HepG2 (cell line): ENCODE measurements at regions not wholly inside any gene's neighbourhood (a gene's known extent, or its start where the extent isn't known, plus 50 kb on each side); places are given as distances from the start of the nearest gene placed in this dataset.

Experiments
- ATAC-seq: fragments of 200-7000 bp; cut with Tn5 transposase; 3 replicates; pipeline ENCODE4 v1.9.1; 2020; ENCODE audit warnings: mild to moderate bottlenecking, moderate library complexity
- BruUV-seq: library from RNA; stranded (reverse); fragments of 400-500 nt; replicated peaks from 2 replicates; lab custom pipeline; 2021; lab: Mats Ljungman, UMichigan
- CTCF ChIA-PET: fragments of 300-600 bp; formaldehyde crosslinking; extraction: SDS; loops from one replicate; lab custom pipeline; 2021; ENCODE audit warnings: low total read pairs, inconsistent platforms, low intra/inter-chr PET ratio; lab: Yijun Ruan, JAX
- POLR2A ChIA-PET: fragments of 350-600 bp; sonication (Branson Sonifier 250); formaldehyde crosslinking; loops from one replicate; lab custom pipeline; 2020; ENCODE audit warnings: antibody characterized with exemption, inconsistent platforms; lab: Yijun Ruan, JAX
- DNase-seq: peaks from one replicate; pipeline ENCODE4 v3.0.0-alpha.2; 2015; ENCODE audit warnings: low spot score
- FAIRE-seq: peaks from 3 replicates; lab custom pipeline; 2011; peaks lifted over from hg19 to GRCh38; lab: Jason Lieb, UNC
- H2AFZ ChIP-seq: one replicate; pipeline ENCODE4 v1.6.1; 2011; ENCODE audit warnings: low read length, inconsistent platforms
- H3K27ac ChIP-seq: fragments of 300-600 bp; 3 replicates; pipeline ENCODE4 v1.8.0; 2011; ENCODE audit warnings: mixed run types, mild to moderate bottlenecking, mixed read lengths, low read length, inconsistent platforms; ENCODE audit not compliant: insufficient read depth; ENCODE audit errors: extremely low read length
- H3K27me3 ChIP-seq, 2 experiments: fragments of 200-600 bp in 1 of 2; 2 replicates in 1 of 2; 3 replicates in 1 of 2; pipeline versions ENCODE4 v1.6.0 to v1.8.0; 2011; ENCODE audit warnings: low read length in 2 of 2, mild to moderate bottlenecking in 2 of 2, moderate library complexity in 2 of 2, inconsistent platforms in 1 of 2; ENCODE audit not compliant: insufficient read depth in 2 of 2, control insufficient read depth in 1 of 2
- H3K36me3 ChIP-seq, 2 experiments: fragments of 200-600 bp in 1 of 2; replicated peaks in 1 of 2; 2 replicates in 1 of 2; 3 replicates in 1 of 2; pipeline versions ENCODE4 v1.5.1 to v1.8.0; 2011; ENCODE audit warnings: low read length in 2 of 2, inconsistent platforms in 1 of 2; ENCODE audit not compliant: insufficient read depth in 2 of 2, control insufficient read depth in 1 of 2
- H3K4me1 ChIP-seq: 2 replicates; pipeline ENCODE4 v1.5.1; 2012; ENCODE audit warnings: low read length, inconsistent platforms; ENCODE audit not compliant: insufficient read depth
- H3K4me2 ChIP-seq: 2 replicates; pipeline ENCODE4 v1.6.0; 2011; ENCODE audit warnings: low read depth, low read length, inconsistent platforms
- H3K4me3 ChIP-seq, 3 experiments: fragments of 200-600 bp in 1 of 3; sonication (generic), shearing (Covaris generic) in 1 of 3; replicated peaks in 1 of 3; 2 replicates each; pipeline ENCODE4 v1.5.1; 2011 to 2016; ENCODE audit warnings: low read length in 3 of 3, inconsistent platforms in 2 of 3, low read depth in 2 of 3, mild to moderate bottlenecking in 2 of 3, control low read depth in 1 of 3, mixed read lengths in 1 of 3; ENCODE audit not compliant: insufficient read depth in 1 of 3
- H3K79me2 ChIP-seq: one replicate; pipeline ENCODE4 v1.6.1; 2011; ENCODE audit warnings: low read length, inconsistent platforms; ENCODE audit not compliant: insufficient read depth
- H3K9ac ChIP-seq: 2 replicates; pipeline ENCODE4 v1.6.0; 2011; ENCODE audit warnings: mild to moderate bottlenecking, low read depth, low read length, inconsistent platforms; ENCODE audit not compliant: insufficient read depth
- H3K9me3 ChIP-seq: 2 replicates; pipeline ENCODE4 v1.5.1; 2012; ENCODE audit warnings: mild to moderate bottlenecking, low read length
- H4K20me1 ChIP-seq: 2 replicates; pipeline ENCODE4 v1.6.0; 2011; ENCODE audit warnings: inconsistent platforms, mild to moderate bottlenecking, low read length, moderate library complexity; ENCODE audit not compliant: insufficient read depth
- CBX1 ChIP-seq: IDR thresholded peaks from one replicate; pipeline ENCODE4 v1.6.1; 2016; ENCODE audit warnings: antibody characterized with exemption, low read depth
- REL ChIP-seq: sonication (generic); formaldehyde crosslinking; conservative IDR thresholded peaks from 2 replicates; pipeline ENCODE4 v1.8.0; 2022; ENCODE audit warnings: mild to moderate bottlenecking, missing genetic modification reagents, moderate library complexity
- SMYD3 ChIP-seq: sonication (generic); formaldehyde crosslinking; IDR thresholded peaks from 2 replicates; pipeline ENCODE4 v1.8.1; 2023; ENCODE audit warnings: mild to moderate bottlenecking, missing genetic modification reagents
- SOX5 ChIP-seq: IDR thresholded peaks from 2 replicates; pipeline ENCODE4 v1.6.1; 2016; ENCODE audit warnings: borderline replicate concordance
- ZNF274 ChIP-seq: sonication (generic); formaldehyde crosslinking; IDR thresholded peaks from 2 replicates; pipeline ENCODE4 v1.5.1; 2020; ENCODE audit warnings: mild to moderate bottlenecking, missing genetic modification reagents
- ZNF343 ChIP-seq: sonication (generic); formaldehyde crosslinking; IDR thresholded peaks from 2 replicates; pipeline ENCODE4 v1.4.0; 2020; ENCODE audit warnings: mild to moderate bottlenecking, missing genetic modification reagents
- ZNF547 ChIP-seq: sonication (generic); formaldehyde crosslinking; IDR thresholded peaks from 2 replicates; pipeline ENCODE4 v1.5.1; 2020; ENCODE audit warnings: mild to moderate bottlenecking, missing genetic modification reagents
- ZNF883 ChIP-seq: sonication (generic); formaldehyde crosslinking; IDR thresholded peaks from 2 replicates; pipeline ENCODE4 v1.5.1; 2020; ENCODE audit warnings: mild to moderate bottlenecking, missing genetic modification reagents; ENCODE audit errors: not compliant biosample characterization
- WGBS: methylation state at CpG from one replicate; pipeline ENCODE4 v1.1.6; 2017; ENCODE audit warnings: low lambda C conversion rate; 5-methylcytosine and 5-hydroxymethylcytosine counted together
- in situ Hi-C: cut with HindIII; loops from 2 replicates; pipeline ENCODE4 v1.10.0; 2017; ENCODE audit warnings: low pct_unique_long_range_greater_than_20kb; ENCODE audit not compliant: extremely low pct_ligation_motif_present
- intact Hi-C: fragments of 100-400 bp; cut with micrococcal nuclease; formaldehyde crosslinking; loops from one replicate; pipeline ENCODE4 v1.10.0; 2022; ENCODE audit not compliant: unreplicated experiment
- TF ChIP-seq, protein P1 (sequence below): sonication (generic); formaldehyde crosslinking; IDR thresholded peaks from 2 replicates; pipeline ENCODE4 v1.5.1; 2020; ENCODE audit warnings: mild to moderate bottlenecking, missing genetic modification reagents, borderline replicate concordance
- TF ChIP-seq, protein P2 (sequence below): sonication (generic); formaldehyde crosslinking; IDR thresholded peaks from 2 replicates; pipeline ENCODE4 v1.4.0; 2020; ENCODE audit warnings: missing genetic modification reagents, mild to moderate bottlenecking, borderline replicate concordance
- TF ChIP-seq, protein P3 (sequence below): sonication (generic); formaldehyde crosslinking; IDR thresholded peaks from 2 replicates; pipeline ENCODE4 v1.9.0; 2021; ENCODE audit warnings: mild to moderate bottlenecking, missing genetic modification reagents
- TF ChIP-seq, protein P4 (sequence below): sonication (generic); formaldehyde crosslinking; IDR thresholded peaks from 2 replicates; pipeline ENCODE4 v1.4.0; 2020; ENCODE audit warnings: missing genetic modification reagents

DNA sequence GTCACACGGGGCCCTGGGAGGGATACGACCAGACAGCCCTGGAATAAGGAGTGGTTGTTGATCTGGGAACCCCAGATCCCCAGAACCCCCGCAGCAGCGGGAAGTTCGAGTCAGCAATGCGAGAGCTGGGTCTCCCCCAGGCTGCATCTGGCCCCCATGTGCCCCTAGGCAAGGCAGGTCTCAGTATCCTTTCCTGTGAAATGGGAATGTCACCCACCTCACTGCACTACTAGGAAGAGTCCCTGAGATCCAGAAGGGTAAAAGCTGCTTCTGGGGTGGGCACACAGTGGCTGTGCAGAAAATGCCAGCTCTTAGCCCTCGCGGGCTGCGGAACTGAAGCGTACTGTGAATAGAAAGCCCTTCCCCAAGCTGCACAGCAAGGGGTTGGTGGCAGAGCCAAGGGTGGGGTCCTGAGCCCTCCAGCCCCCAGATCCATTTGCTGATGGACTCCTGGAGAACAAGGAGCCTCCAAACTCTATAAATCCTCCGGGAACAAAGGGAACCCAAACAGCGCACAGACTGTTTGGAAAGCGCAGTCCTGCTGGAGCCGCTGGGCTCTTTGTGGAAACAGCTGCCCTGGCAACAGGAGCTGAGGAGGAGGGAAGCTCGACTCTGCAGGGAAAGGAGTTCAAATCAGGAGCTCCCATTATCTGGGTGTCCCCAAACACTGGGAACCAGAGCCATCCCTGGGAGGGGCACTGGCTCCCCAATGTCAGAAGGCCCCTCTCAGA lies 68.2 kb upstream of the SHISAL1 start:
- peaks cover 13% of the 10 kb centered on the region for H3K4me1 ChIP-seq
- BruUV-seq: no TSS peak
- intact Hi-C loops: no loop called here
- H4K20me1 ChIP-seq: no peaks in the 10 kb centered on the region
- CTCF ChIA-PET: no interaction called here
- in situ Hi-C loops: no loop called here
- no peak overlapping the region for H3K9ac ChIP-seq
- no peaks in the 10 kb centered on the region for H3K79me2 ChIP-seq
- H3K9me3 ChIP-seq: no peaks in the 10 kb centered on the region
- FAIRE-seq (no peak), ATAC-seq (no peak), DNase-seq (no peak)
- POLR2A ChIA-PET: no interaction called here
- no peaks in the 10 kb centered on the region for H3K36me3 ChIP-seq
- H2AFZ ChIP-seq: no peak overlapping the region
- 10% methylated on average over 2 of the region's 15 CpGs for WGBS
- no peak overlapping the region for H3K4me3 ChIP-seq
- H3K4me2 ChIP-seq: no peak overlapping the region
- peaks cover 5 to 39% of the 10 kb centered on the region in 2 experiments for H3K27me3 ChIP-seq
- H3K27ac ChIP-seq: no peak overlapping the region
- TF ChIP-seq SOX5 (CRISPR knock-in tag) (no peak), ZNF343 (no peak), ZNF547 (CRISPR knock-in tag) (no peak), SMYD3 (no peak), REL (no peak), ZNF883 (no peak), CBX1 (no peak), ZNF274 (no peak)
- TF ChIP-seq, protein P1, sequence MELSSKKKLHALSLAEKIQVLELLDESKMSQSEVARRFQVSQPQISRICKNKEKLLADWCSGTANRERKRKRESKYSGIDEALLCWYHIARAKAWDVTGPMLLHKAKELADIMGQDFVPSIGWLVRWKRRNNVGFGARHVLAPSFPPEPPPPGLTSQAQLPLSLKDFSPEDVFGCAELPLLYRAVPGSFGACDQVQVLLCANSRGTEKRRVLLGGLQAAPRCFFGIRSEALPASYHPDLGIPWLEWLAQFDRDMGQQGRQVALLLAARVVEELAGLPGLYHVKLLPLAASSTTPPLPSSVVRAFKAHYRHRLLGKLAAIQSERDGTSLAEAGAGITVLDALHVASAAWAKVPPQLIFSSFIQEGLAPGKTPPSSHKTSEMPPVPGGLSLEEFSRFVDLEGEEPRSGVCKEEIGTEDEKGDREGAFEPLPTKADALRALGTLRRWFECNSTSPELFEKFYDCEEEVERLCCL: no peak
- TF ChIP-seq, protein P2, sequence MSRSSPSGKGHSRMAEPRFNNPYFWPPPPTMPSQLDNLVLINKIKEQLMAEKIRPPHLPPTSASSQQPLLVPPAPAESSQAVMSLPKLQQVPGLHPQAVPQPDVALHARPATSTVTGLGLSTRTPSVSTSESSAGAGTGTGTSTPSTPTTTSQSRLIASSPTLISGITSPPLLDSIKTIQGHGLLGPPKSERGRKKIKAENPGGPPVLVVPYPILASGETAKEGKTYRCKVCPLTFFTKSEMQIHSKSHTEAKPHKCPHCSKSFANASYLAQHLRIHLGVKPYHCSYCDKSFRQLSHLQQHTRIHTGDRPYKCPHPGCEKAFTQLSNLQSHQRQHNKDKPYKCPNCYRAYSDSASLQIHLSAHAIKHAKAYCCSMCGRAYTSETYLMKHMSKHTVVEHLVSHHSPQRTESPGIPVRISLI (CRISPR knock-in tag): no peak
- TF ChIP-seq, protein P3, sequence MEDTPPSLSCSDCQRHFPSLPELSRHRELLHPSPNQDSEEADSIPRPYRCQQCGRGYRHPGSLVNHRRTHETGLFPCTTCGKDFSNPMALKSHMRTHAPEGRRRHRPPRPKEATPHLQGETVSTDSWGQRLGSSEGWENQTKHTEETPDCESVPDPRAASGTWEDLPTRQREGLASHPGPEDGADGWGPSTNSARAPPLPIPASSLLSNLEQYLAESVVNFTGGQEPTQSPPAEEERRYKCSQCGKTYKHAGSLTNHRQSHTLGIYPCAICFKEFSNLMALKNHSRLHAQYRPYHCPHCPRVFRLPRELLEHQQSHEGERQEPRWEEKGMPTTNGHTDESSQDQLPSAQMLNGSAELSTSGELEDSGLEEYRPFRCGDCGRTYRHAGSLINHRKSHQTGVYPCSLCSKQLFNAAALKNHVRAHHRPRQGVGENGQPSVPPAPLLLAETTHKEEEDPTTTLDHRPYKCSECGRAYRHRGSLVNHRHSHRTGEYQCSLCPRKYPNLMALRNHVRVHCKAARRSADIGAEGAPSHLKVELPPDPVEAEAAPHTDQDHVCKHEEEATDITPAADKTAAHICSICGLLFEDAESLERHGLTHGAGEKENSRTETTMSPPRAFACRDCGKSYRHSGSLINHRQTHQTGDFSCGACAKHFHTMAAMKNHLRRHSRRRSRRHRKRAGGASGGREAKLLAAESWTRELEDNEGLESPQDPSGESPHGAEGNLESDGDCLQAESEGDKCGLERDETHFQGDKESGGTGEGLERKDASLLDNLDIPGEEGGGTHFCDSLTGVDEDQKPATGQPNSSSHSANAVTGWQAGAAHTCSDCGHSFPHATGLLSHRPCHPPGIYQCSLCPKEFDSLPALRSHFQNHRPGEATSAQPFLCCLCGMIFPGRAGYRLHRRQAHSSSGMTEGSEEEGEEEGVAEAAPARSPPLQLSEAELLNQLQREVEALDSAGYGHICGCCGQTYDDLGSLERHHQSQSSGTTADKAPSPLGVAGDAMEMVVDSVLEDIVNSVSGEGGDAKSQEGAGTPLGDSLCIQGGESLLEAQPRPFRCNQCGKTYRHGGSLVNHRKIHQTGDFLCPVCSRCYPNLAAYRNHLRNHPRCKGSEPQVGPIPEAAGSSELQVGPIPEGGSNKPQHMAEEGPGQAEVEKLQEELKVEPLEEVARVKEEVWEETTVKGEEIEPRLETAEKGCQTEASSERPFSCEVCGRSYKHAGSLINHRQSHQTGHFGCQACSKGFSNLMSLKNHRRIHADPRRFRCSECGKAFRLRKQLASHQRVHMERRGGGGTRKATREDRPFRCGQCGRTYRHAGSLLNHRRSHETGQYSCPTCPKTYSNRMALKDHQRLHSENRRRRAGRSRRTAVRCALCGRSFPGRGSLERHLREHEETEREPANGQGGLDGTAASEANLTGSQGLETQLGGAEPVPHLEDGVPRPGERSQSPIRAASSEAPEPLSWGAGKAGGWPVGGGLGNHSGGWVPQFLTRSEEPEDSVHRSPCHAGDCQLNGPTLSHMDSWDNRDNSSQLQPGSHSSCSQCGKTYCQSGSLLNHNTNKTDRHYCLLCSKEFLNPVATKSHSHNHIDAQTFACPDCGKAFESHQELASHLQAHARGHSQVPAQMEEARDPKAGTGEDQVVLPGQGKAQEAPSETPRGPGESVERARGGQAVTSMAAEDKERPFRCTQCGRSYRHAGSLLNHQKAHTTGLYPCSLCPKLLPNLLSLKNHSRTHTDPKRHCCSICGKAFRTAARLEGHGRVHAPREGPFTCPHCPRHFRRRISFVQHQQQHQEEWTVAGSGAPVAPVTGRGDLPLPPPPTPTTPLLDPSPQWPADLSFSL (CRISPR knock-in tag): no peak
- TF ChIP-seq, protein P4, sequence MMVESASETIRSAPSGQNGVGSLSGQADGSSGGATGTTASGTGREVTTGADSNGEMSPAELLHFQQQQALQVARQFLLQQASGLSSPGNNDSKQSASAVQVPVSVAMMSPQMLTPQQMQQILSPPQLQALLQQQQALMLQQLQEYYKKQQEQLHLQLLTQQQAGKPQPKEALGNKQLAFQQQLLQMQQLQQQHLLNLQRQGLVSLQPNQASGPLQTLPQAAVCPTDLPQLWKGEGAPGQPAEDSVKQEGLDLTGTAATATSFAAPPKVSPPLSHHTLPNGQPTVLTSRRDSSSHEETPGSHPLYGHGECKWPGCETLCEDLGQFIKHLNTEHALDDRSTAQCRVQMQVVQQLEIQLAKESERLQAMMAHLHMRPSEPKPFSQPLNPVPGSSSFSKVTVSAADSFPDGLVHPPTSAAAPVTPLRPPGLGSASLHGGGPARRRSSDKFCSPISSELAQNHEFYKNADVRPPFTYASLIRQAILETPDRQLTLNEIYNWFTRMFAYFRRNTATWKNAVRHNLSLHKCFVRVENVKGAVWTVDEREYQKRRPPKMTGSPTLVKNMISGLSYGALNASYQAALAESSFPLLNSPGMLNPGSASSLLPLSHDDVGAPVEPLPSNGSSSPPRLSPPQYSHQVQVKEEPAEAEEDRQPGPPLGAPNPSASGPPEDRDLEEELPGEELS (CRISPR knock-in tag): no peak
